CD4-positive, alpha-beta T cell treated with Interleukin-10 for 1 hour (primary cell): ENCODE measurements at regions not wholly inside any gene's neighbourhood (a gene's known extent, or its start where the extent isn't known, plus 50 kb on each side); places are given as distances from the start of the nearest gene placed in this dataset.

Source experiments
- DNase-seq: peaks from one replicate; pipeline ENCODE4 v3.0.0-alpha.2; 2020

- no peak for DNase-seq
These were observed 135.4 kb upstream of the NKX1-1 start for GRCh38 chr4:1541449-1542225.

DNA sequence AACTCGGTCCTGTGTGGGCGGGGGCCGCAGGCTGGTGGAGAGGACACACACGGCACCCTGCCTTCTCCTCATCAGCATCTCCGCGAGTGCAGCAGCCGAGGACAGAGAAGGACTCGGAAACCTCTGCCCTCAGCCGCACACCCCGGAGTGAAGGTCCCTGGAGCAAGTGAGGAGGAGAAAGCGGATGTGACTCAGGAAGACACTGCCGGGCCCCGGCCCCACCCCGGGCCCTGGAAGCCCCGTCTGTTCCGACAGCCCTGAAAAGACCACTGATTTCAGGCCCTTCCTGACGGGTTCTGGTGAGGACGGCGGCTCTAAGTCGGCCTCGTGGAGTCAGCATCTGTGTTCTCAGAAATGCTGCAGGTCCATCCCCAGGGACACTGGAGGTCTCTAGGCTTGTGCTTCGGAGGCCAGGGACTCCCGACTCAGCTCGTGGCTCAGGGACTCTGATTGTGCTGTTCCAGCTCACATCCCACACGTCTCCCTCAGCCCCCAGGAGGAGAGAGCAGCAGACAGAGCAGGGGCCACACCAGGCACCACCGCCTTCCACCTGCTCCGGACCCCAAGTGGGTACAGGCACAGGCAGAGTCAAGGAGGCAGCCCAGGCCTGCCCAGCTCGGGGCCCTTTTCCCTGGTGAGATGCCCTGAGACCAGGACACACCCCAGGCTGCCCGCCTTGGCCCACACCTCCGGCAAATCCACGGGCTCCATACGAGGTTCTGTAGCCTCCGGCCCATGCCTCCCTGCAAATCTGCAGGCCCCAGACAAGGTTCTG lies 134.5 kb upstream of the NKX1-1 start:
- DNase-seq, result no peak

- no peak for DNase-seq
These were observed 133.8 kb upstream of the NKX1-1 start for GRCh38 chr4:1539859-1540600.

DNA sequence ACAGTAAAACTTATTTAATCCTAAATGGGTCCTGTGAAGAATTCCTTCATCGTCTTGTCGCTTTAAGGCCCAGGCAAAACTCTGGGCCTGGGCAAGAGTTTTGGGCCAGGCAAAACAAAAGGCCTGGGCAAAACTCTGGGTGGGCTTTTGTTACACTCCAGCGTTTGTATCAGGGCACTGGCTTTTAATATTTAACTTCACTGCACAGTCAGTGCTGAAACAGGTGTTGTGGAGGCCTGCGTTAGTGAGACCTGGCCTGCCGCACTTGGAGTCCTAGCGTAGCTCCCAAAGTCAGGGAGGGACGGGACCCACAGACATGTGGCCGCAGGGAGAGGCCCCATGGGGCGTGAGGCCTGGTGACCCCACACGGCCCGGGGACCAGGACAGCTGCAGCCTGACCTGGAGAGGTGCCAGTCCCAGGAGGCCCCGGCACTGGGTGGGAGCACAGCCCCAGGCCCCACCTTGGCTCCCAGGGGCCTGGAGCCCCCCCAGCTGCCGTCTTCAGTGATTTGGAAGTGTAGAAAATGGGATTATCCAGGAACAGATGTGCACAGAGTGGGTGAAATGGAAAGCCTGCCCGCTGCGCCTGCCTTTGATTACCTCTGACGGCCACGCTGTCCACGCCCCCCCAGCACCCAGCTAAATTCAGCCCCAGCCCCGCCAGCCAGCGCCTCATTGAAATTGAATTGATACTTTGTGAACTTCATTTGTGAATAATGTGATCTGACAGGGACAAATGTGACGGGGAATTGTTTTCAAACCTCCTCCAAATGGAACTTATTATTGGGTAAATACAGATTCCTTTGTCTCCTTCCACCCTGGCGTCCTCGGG lies 132.9 kb upstream of the NKX1-1 start:
- DNase-seq, result no peak

DNA sequence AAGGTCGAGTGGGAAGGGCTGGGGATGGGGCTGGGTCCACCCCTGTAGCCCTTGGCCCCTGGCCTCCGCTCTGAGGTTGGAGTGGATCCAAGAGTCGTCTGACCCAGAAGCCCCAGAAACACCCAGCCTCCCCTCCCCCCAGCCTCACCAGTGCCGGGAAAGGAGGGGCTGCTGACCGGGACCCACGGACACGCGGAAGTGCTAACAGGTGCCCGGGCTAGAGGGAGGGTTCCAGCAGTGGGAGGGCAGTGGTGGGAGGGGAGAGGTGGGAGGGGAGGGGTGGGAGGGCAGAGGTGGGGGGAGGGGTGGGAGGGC lies 131.8 kb upstream of the NKX1-1 start:
- DNase-seq, result no peak

- DNase-seq, result no peak
These were observed 131.3 kb upstream of the NKX1-1 start for GRCh38 chr4:1537410-1538095.

DNA sequence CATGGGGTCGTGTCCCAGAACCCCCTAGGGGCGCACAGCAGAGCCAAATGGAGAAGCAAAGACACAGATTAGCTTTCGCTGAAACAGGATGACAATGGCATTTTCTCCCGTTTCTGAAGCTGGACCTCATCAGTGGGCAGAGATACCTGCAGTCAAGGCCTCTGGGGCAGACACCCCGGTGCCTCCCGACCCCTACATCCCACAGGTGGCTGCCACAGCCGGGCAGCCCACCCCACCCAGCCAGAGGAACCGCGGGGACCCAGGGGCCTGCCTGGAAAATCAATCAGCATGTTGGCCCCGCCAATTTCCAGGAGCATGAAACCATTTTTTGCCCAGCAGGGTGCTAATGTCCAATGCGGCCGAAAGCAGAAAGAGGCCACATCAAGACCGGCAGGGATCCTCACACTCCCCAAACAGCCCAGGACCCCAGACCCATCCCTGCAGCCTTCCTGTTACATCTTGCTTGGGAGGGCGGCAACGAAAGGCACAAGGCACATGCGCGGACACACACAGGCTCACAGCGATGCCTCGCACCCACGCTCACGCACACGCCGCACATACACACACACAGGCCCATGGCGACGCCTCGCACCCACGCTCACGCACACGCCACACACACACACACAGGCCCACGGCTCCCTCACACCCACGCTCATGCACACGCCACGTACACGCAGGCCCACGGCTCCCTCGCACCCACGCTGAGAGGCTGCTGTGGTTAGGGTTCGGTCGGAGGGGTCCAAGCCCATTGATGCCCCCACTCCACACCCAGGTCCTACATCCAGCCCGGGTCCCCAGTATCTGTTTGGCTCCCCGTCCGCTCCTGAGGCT lies 130.6 kb upstream of the NKX1-1 start:
- DNase-seq, result no peak

- DNase-seq, result no peak
These were observed 129.8 kb upstream of the NKX1-1 start for GRCh38 chr4:1535926-1536578.

- no peak for DNase-seq
These were observed 128.8 kb upstream of the NKX1-1 start for GRCh38 chr4:1534876-1535526.

- DNase-seq, result no peak
These were observed 128.0 kb upstream of the NKX1-1 start for GRCh38 chr4:1534095-1534872.

- no peak for DNase-seq
These were observed 127.3 kb upstream of the NKX1-1 start for GRCh38 chr4:1533501-1534064.

DNA sequence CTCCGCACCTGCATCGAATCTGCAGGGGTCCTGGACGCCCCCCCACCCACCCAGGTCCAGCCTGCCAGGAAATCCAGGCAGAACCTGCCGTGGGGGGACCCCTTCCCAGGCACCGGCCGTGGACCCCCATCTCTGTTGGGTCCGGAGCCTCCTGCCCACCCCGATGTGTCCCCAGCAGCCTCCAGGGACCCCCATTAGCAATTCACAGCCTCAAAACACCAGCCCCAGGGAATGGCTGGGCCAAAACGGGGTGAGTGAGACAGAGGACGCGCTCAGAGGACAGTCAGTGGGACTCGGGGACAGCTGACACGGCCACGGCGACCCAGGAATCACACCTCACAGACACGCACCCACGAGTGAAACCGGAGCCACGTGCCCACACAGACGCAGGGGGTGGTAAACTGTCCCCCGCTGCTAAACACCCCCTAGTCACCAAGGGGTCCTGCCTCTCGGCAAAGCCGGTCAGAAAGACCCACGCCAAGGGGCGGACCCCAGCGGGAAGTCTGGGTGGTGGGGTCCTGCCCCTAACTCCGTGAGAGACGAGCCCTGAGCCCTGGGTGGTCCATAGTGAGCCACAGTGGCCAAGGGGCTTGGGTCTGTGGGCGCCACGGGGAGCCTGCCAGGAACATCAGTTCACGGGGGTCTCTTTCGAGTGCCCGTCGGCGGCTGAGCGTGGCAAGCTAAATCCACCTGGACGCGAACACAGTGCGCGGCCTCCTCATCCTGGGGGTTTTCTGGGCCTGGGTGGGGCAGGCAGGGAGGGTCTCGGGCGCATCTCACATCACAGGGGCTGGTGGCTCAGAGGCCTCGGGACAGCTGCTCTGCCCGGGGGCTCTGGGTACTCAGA lies 126.5 kb upstream of the NKX1-1 start:
- no peak for DNase-seq

GRCh38 chr4:1531683-1532548 lies 125.7 kb upstream of the NKX1-1 start:
- no peak for DNase-seq

- no peak for DNase-seq
These were observed 124.1 kb upstream of the NKX1-1 start for GRCh38 chr4:1530356-1530755.

- no peak for DNase-seq
These were observed 118.5 kb upstream of the NKX1-1 start for GRCh38 chr4:1524761-1525160.

GRCh38 chr4:1523907-1524636 lies 117.8 kb upstream of the NKX1-1 start:
- no peak for DNase-seq
